GM12865 (cell line): ENCODE measurements at regions not wholly inside any gene's neighbourhood (a gene's known extent, or its start where the extent isn't known, plus 50 kb on each side); places are given as distances from the start of the nearest gene placed in this dataset.

ENCODE experiments used
- DNase-seq: peaks from one replicate; pipeline ENCODE4 v3.0.0; 2010; ENCODE audit warnings: low read depth
- H3K4me3 ChIP-seq: 2 replicates; pipeline ENCODE4 v1.5.1; 2011; ENCODE audit warnings: mild to moderate bottlenecking, low read depth, low read length, control low read depth
- CTCF ChIP-seq: IDR thresholded peaks from 2 replicates; pipeline ENCODE4 v1.5.1; 2011; ENCODE audit warnings: low read length, control low read depth, low read depth, inconsistent platforms; ENCODE audit not compliant: insufficient read depth; ENCODE audit errors: missing control alignments

GRCh38 chr5:133723126-133723525 is 110.8 kb upstream of the FSTL4 start:
- H3K4me3 ChIP-seq: no peak overlapping the region
- TF ChIP-seq CTCF: no peak
- no peak for DNase-seq

GRCh38 chr5:133721365-133721764 is 109.0 kb upstream of the FSTL4 start:
- no peak for TF ChIP-seq CTCF
- H3K4me3 ChIP-seq: no peak overlapping the region
- DNase-seq: no peak

- no peak for TF ChIP-seq CTCF
- DNase-seq: no peak
- no peak overlapping the region for H3K4me3 ChIP-seq
Observed at GRCh38 chr5:133718457-133718856, 106.1 kb upstream of the FSTL4 start.

GRCh38 chr5:133716532-133717183 is 104.3 kb upstream of the FSTL4 start:
- H3K4me3 ChIP-seq: no peak overlapping the region
- DNase-seq: no peak
- TF ChIP-seq CTCF: no peak

GRCh38 chr5:133715616-133716015 is 103.3 kb upstream of the FSTL4 start:
- no peak overlapping the region for H3K4me3 ChIP-seq
- no peak for TF ChIP-seq CTCF
- no peak for DNase-seq

GRCh38 chr5:133715216-133715615 is 102.9 kb upstream of the FSTL4 start:
- no peak for TF ChIP-seq CTCF
- no peak for DNase-seq
- no peak overlapping the region for H3K4me3 ChIP-seq
